Peyer's patch (tissue), 4 donors: ENCODE measurements at regions not wholly inside any gene's neighbourhood (a gene's known extent, or its start where the extent isn't known, plus 50 kb on each side); places are given as distances from the start of the nearest gene placed in this dataset.

Experiments
- DNase-seq, 3 donors: peaks; one replicate each; pipeline ENCODE4 v3.0.0-alpha.2; 2017 to 2019
- H3K27ac ChIP-seq, 4 donors: fragments of 200-600 bp; sonication (generic); one replicate each; pipeline ENCODE4 v1.5.1; 2016 to 2019
- H3K27me3 ChIP-seq, 2 donors: fragments of 200-600 bp; sonication (generic); one replicate each; pipeline ENCODE4 v1.5.1; 2019
- H3K36me3 ChIP-seq, 3 donors: fragments of 200-600 bp; sonication (generic); one replicate each; pipeline ENCODE4 v1.5.1; 2016 to 2019
- H3K4me1 ChIP-seq, 4 donors: fragments of 200-600 bp; sonication (generic); one replicate each; pipeline ENCODE4 v1.5.1; 2016 to 2019
- H3K4me3 ChIP-seq, 4 donors: fragments of 200-600 bp; sonication (generic); 1 replicate in 3 of 4; 2 replicates in 1 of 4; pipeline ENCODE4 v1.5.1; 2016 to 2019; ENCODE audit warnings: mild to moderate bottlenecking in 1 of 4
- H3K9me3 ChIP-seq, 4 donors: fragments of 200-600 bp; sonication (generic); one replicate each; pipeline ENCODE4 v1.5.1; 2016 to 2019; ENCODE audit warnings: mild to moderate bottlenecking in 1 of 4
- CTCF ChIP-seq, 6 experiments: fragments of 450-650 bp in 4 of 6; fragments of 200-600 bp in 2 of 6; sonication (generic) in 1 of 6; IDR thresholded peaks; one replicate each; pipeline ENCODE4 v1.5.1; 2017 to 2019; ENCODE audit warnings: antibody characterized with exemption in 6 of 6, mild to moderate bottlenecking in 3 of 6, moderate library complexity in 1 of 6
- POLR2A ChIP-seq, 2 donors: fragments of 450-650 bp; IDR thresholded peaks; one replicate each; pipeline ENCODE4 v1.5.1; 2017; ENCODE audit warnings: antibody characterized with exemption in 2 of 2, mild to moderate bottlenecking in 2 of 2, moderate library complexity in 2 of 2

- Histone ChIP-seq H3K4me3 (no peak overlapping the region), H3K27me3 (no peaks in the 10 kb centered on the region), H3K9me3 (no peaks in the 10 kb centered on the region), H3K27ac (peak overlapping the region in 2 of 4 donors; percentile 57 to 70), H3K4me1 (peaks cover 0 to 14% (median 0%) of the 10 kb centered on the region in 4 donors), H3K36me3 (no peaks in the 10 kb centered on the region)
- TF ChIP-seq CTCF (IDR thresholded peaks at IDR 0.05) (no peak), POLR2A (IDR thresholded peaks at IDR 0.05) (no peak)
- DNase-seq = peak in 1 of 3 donors; percentile 67
Measured at GRCh38 chr6:20314866-20315845, 86.5 kb upstream of the E2F3 start.

GRCh38 chr6:20317430-20317829, 84.2 kb upstream of the E2F3 start:
- Histone ChIP-seq H3K27me3 (no peaks in the 10 kb centered on the region), H3K27ac (no peak overlapping the region), H3K36me3 (no peaks in the 10 kb centered on the region), H3K9me3 (no peaks in the 10 kb centered on the region), H3K4me1 (peaks cover 0 to 14% (median 0%) of the 10 kb centered on the region in 4 donors), H3K4me3 (no peak overlapping the region)
- TF ChIP-seq POLR2A (IDR thresholded peaks at IDR 0.05) (no peak), CTCF (IDR thresholded peaks at IDR 0.05) (no peak)
- no peak for DNase-seq

- Histone ChIP-seq H3K4me1 (peaks cover 0 to 9% (median 0%) of the 10 kb centered on the region in 4 donors), H3K27ac (peak overlapping the region in 2 of 4 donors; percentile 74 to 75), H3K36me3 (no peaks in the 10 kb centered on the region), H3K4me3 (no peak overlapping the region), H3K9me3 (no peaks in the 10 kb centered on the region), H3K27me3 (no peaks in the 10 kb centered on the region)
- DNase-seq = no peak
- TF ChIP-seq CTCF (IDR thresholded peaks at IDR 0.05) (no peak), POLR2A (IDR thresholded peaks at IDR 0.05) (no peak)
Measured at GRCh38 chr6:20318851-20319387, 82.8 kb upstream of the E2F3 start.

- Histone ChIP-seq H3K4me1 (peaks cover 0 to under 1% (median 0%) of the 10 kb centered on the region in 4 donors), H3K9me3 (no peaks in the 10 kb centered on the region), H3K36me3 (no peaks in the 10 kb centered on the region), H3K27ac (peak overlapping the region; percentile 58 to 75 (median 74)), H3K27me3 (no peaks in the 10 kb centered on the region), H3K4me3 (peak overlapping the region; percentile 13 to 29 (median 22))
- peak in 2 of 3 donors; percentile 85 to 91 for DNase-seq
- TF ChIP-seq CTCF (IDR thresholded peaks at IDR 0.05) (peak in 1 of 6 experiments; percentile 2), POLR2A (IDR thresholded peaks at IDR 0.05) (peak in 1 of 2 donors; percentile 38)
Measured at GRCh38 chr6:20319520-20320357, 81.9 kb upstream of the E2F3 start.

- Histone ChIP-seq H3K4me3 (no peak overlapping the region), H3K36me3 (no peaks in the 10 kb centered on the region), H3K9me3 (no peaks in the 10 kb centered on the region), H3K27ac (no peak overlapping the region), H3K4me1 (no peaks in the 10 kb centered on the region), H3K27me3 (no peaks in the 10 kb centered on the region)
- no peak for DNase-seq
- TF ChIP-seq POLR2A (IDR thresholded peaks at IDR 0.05) = no peak
- TF ChIP-seq CTCF (IDR thresholded peaks at IDR 0.05) = no peak
Measured at GRCh38 chr6:20325641-20326421, 75.8 kb upstream of the E2F3 start.
